Mesodermal cell (in vitro differentiated cells): ENCODE measurements at regions not wholly inside any gene's neighbourhood (a gene's known extent, or its start where the extent isn't known, plus 50 kb on each side); places are given as distances from the start of the nearest gene placed in this dataset.

Experiments used
- H3K27ac ChIP-seq: 2 replicates; pipeline ENCODE4 v1.7.0; 2013; ENCODE audit warnings: mild to moderate bottlenecking, low read depth, low read length, moderate library complexity; ENCODE audit not compliant: severe bottlenecking
- H3K36me3 ChIP-seq: 2 replicates; pipeline ENCODE4 v1.7.1; 2013; ENCODE audit warnings: mild to moderate bottlenecking, low read length, moderate library complexity; ENCODE audit not compliant: control insufficient read depth, insufficient read depth
- H3K4me1 ChIP-seq: one replicate; pipeline ENCODE4 v1.7.1; 2013; ENCODE audit warnings: mild to moderate bottlenecking, low read length; ENCODE audit not compliant: insufficient read depth, control insufficient read depth, poor library complexity, severe bottlenecking
- H3K4me3 ChIP-seq: 2 replicates; pipeline ENCODE4 v1.7.0; 2013; ENCODE audit warnings: low read length, control low read depth, mild to moderate bottlenecking; ENCODE audit not compliant: insufficient read depth, poor library complexity, severe bottlenecking; ENCODE audit errors: extremely low read depth
- H3K9me3 ChIP-seq: 2 replicates; pipeline ENCODE4 v1.7.1; 2013; ENCODE audit warnings: mild to moderate bottlenecking, low read length, moderate library complexity; ENCODE audit not compliant: control insufficient read depth
- WGBS, 2 experiments: methylation state at CpG; one replicate each; pipeline ENCODE4 v1.1.5; 2013; ENCODE audit warnings: missing lambda C conversion rate in 2 of 2; ENCODE audit not compliant: insufficient coverage in 2 of 2; 5-methylcytosine and 5-hydroxymethylcytosine counted together

- Histone ChIP-seq H3K9me3 (peaks cover 9% of the 10 kb centered on the region), H3K4me3 (no peak overlapping the region), H3K4me1 (peaks cover 5% of the 10 kb centered on the region), H3K36me3 (no peaks in the 10 kb centered on the region), H3K27ac (no peak overlapping the region)
- 90 to 100% methylated on average over 1 to 2 of the region's 3 CpGs for whole genome bisulfite sequencing, 2 experiments
These were observed 223.6 kb downstream of the IPMK start for GRCh38 chr10:58044072-58044471.

- Histone ChIP-seq H3K4me3 (no peak overlapping the region), H3K36me3 (no peaks in the 10 kb centered on the region), H3K4me1 (peaks cover 5% of the 10 kb centered on the region)
These were observed 225.8 kb downstream of the IPMK start for GRCh38 chr10:58041901-58042300.

GRCh38 chr10:58030208-58030607 lies 237.5 kb downstream of the IPMK start:
- 91 to 93% methylated on average over 3 of the region's 4 CpGs for WGBS, 2 experiments
- H3K36me3 ChIP-seq, result no peaks in the 10 kb centered on the region
- no peak overlapping the region for H3K4me3 ChIP-seq
- peaks cover 10% of the 10 kb centered on the region for H3K9me3 ChIP-seq
- no peak overlapping the region for H3K27ac ChIP-seq
- peaks cover 14% of the 10 kb centered on the region for H3K4me1 ChIP-seq

More at GRCh38 chr10:58041901-58042300, 225.8 kb downstream of the IPMK start:
- Histone ChIP-seq H3K27ac (no peak overlapping the region), H3K9me3 (peaks cover 9% of the 10 kb centered on the region)

GRCh38 chr10:58028597-58029366 lies 238.9 kb downstream of the IPMK start:
- Histone ChIP-seq H3K36me3 (no peaks in the 10 kb centered on the region), H3K27ac (peak overlapping the region; percentile 63), H3K4me3 (no peak overlapping the region), H3K4me1 (peaks cover 20% of the 10 kb centered on the region), H3K9me3 (peaks cover 10% of the 10 kb centered on the region)

GRCh38 chr10:58027426-58027825 lies 240.3 kb downstream of the IPMK start:
- Histone ChIP-seq H3K27ac (peak overlapping the region; percentile 8), H3K4me3 (no peak overlapping the region), H3K9me3 (peaks cover 10% of the 10 kb centered on the region), H3K36me3 (no peaks in the 10 kb centered on the region), H3K4me1 (peaks cover 27% of the 10 kb centered on the region)
- WGBS, 2 experiments, result 100% methylated on average over 1 of the region's 1 CpG; no CpG with 5 or more reads in 1 of the 2 experiments

- Histone ChIP-seq H3K27ac (no peak overlapping the region), H3K9me3 (peaks cover 10% of the 10 kb centered on the region), H3K4me3 (no peak overlapping the region), H3K4me1 (peaks cover 27% of the 10 kb centered on the region), H3K36me3 (no peaks in the 10 kb centered on the region)
- WGBS, 2 experiments, result no CpG with 5 or more reads among the region's 3 CpGs
These were observed 241.7 kb downstream of the IPMK start for GRCh38 chr10:58026036-58026435.

- Histone ChIP-seq H3K4me1 (peaks cover 22% of the 10 kb centered on the region), H3K4me3 (no peak overlapping the region), H3K27ac (peak overlapping the region; percentile 92), H3K9me3 (peaks cover 15% of the 10 kb centered on the region), H3K36me3 (no peaks in the 10 kb centered on the region)
- no CpG with 5 or more reads among the region's 2 CpGs for WGBS, 2 experiments
These were observed 244.2 kb downstream of the IPMK start for GRCh38 chr10:58023341-58024073.

GRCh38 chr10:58019863-58020537 lies 247.7 kb downstream of the IPMK start:
- 71% methylated on average over 1 of the region's 3 CpGs; no CpG with 5 or more reads in 1 of the 2 experiments for WGBS, 2 experiments
- no peaks in the 10 kb centered on the region for H3K36me3 ChIP-seq
- no peak overlapping the region for H3K4me3 ChIP-seq
- H3K27ac ChIP-seq, result no peak overlapping the region
- H3K9me3 ChIP-seq, result peaks cover 5% of the 10 kb centered on the region
- H3K4me1 ChIP-seq, result peaks cover 13% of the 10 kb centered on the region

GRCh38 chr10:58017719-58018367 lies 249.9 kb downstream of the IPMK start:
- WGBS, 2 experiments, result 100% methylated on average over 5 of the region's 5 CpGs; no CpG with 5 or more reads in 1 of the 2 experiments
- Histone ChIP-seq H3K9me3 (peaks cover 5% of the 10 kb centered on the region), H3K4me3 (no peak overlapping the region), H3K36me3 (no peaks in the 10 kb centered on the region), H3K27ac (no peak overlapping the region), H3K4me1 (no peaks in the 10 kb centered on the region)

GRCh38 chr10:58016614-58017013 lies 251.1 kb downstream of the IPMK start:
- Histone ChIP-seq H3K36me3 (no peaks in the 10 kb centered on the region), H3K4me3 (no peak overlapping the region), H3K27ac (no peak overlapping the region), H3K9me3 (peaks cover 5% of the 10 kb centered on the region), H3K4me1 (no peaks in the 10 kb centered on the region)
- WGBS, 2 experiments, result no CpG with 5 or more reads among the region's 1 CpG
